ENCODE measurements at regions not wholly inside any gene's neighbourhood (a gene's known extent, or its start where the extent isn't known, plus 50 kb on each side); places are given as distances from the start of the nearest gene placed in this dataset.

DNA sequence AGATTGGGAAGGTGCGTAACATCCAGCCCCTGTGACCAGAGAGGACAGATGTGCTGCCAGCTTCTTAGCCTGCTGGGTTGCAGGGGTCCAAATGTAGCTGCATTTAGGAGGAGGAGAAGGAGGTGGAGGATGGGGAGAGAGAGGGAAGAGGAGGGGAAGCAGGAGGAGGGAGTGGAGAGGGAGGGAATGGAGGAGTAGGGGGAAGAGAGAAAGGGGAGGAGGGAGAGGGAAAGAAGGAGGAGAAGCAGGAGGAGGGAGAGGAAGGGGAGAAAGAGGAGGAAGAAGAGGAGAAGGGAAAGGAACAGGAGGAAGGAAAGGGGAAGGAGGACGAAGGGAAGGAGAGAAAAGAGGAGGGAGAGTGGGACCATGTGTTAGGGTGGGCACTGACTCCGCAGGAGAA, 108.6 kb downstream of the ABCC12 start:
- BruUV-seq (replicated peaks): no TSS peak
- Histone ChIP-seq H3K4me1 (ENCODE audit: control insufficient read depth, insufficient read depth, low read length) (no peaks in the 10 kb centered on the region), H3K9me3 (ENCODE audit: control insufficient read depth, insufficient read depth, low read depth, low read length) (no peaks in the 10 kb centered on the region), H3K27ac (ENCODE audit: low read length) (no peak overlapping the region), H3K36me3 (ENCODE audit: control insufficient read depth, insufficient read depth, low read length) (no peaks in the 10 kb centered on the region), H3K27me3 (ENCODE audit: control insufficient read depth, insufficient read depth, low read length) (no peaks in the 10 kb centered on the region), H3K4me3 (ENCODE audit: low read depth in 2 of 2, low read length in 2 of 2) (no peak overlapping the region)
- ChIA-PET POLR2A (no interaction called here), CTCF (interaction anchor here (0.6 kb wide), 1 partner anchor 1119 kb away, joined by 3 read pairs; no protein-coding TSS in a partner anchor)
- DNase-seq (ENCODE audit: low read depth, low spot score) (no peak), ATAC-seq (no peak)
- intact Hi-C loops (cut with micrococcal nuclease; ENCODE audit: unreplicated experiment): no loop called here
- in situ Hi-C loops (cut with HindIII; ENCODE audit: low pct_unique_long_range_greater_than_20kb, low sequenced_read_pairs): no loop called here
- TF ChIP-seq POLR2AphosphoS5 (IDR thresholded peaks at IDR 0.05; ENCODE audit: low read depth, low read length) (no peak), SIN3A (IDR thresholded peaks at IDR 0.05; ENCODE audit: borderline replicate concordance, insufficient read depth, low read depth, low read length) (no peak), TCF7L2 (IDR thresholded peaks at IDR 0.05; ENCODE audit: low read depth, low read length) (no peak)
- TF ChIP-seq, protein P1, sequence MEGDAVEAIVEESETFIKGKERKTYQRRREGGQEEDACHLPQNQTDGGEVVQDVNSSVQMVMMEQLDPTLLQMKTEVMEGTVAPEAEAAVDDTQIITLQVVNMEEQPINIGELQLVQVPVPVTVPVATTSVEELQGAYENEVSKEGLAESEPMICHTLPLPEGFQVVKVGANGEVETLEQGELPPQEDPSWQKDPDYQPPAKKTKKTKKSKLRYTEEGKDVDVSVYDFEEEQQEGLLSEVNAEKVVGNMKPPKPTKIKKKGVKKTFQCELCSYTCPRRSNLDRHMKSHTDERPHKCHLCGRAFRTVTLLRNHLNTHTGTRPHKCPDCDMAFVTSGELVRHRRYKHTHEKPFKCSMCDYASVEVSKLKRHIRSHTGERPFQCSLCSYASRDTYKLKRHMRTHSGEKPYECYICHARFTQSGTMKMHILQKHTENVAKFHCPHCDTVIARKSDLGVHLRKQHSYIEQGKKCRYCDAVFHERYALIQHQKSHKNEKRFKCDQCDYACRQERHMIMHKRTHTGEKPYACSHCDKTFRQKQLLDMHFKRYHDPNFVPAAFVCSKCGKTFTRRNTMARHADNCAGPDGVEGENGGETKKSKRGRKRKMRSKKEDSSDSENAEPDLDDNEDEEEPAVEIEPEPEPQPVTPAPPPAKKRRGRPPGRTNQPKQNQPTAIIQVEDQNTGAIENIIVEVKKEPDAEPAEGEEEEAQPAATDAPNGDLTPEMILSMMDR (IDR thresholded peaks at IDR 0.05): no peak
- TF ChIP-seq, protein P2, sequence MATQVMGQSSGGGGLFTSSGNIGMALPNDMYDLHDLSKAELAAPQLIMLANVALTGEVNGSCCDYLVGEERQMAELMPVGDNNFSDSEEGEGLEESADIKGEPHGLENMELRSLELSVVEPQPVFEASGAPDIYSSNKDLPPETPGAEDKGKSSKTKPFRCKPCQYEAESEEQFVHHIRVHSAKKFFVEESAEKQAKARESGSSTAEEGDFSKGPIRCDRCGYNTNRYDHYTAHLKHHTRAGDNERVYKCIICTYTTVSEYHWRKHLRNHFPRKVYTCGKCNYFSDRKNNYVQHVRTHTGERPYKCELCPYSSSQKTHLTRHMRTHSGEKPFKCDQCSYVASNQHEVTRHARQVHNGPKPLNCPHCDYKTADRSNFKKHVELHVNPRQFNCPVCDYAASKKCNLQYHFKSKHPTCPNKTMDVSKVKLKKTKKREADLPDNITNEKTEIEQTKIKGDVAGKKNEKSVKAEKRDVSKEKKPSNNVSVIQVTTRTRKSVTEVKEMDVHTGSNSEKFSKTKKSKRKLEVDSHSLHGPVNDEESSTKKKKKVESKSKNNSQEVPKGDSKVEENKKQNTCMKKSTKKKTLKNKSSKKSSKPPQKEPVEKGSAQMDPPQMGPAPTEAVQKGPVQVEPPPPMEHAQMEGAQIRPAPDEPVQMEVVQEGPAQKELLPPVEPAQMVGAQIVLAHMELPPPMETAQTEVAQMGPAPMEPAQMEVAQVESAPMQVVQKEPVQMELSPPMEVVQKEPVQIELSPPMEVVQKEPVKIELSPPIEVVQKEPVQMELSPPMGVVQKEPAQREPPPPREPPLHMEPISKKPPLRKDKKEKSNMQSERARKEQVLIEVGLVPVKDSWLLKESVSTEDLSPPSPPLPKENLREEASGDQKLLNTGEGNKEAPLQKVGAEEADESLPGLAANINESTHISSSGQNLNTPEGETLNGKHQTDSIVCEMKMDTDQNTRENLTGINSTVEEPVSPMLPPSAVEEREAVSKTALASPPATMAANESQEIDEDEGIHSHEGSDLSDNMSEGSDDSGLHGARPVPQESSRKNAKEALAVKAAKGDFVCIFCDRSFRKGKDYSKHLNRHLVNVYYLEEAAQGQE (IDR thresholded peaks at IDR 0.05; ENCODE audit: insufficient read depth in 1 of 2, low read depth in 2 of 2, low read length in 1 of 2): no peak

DNA sequence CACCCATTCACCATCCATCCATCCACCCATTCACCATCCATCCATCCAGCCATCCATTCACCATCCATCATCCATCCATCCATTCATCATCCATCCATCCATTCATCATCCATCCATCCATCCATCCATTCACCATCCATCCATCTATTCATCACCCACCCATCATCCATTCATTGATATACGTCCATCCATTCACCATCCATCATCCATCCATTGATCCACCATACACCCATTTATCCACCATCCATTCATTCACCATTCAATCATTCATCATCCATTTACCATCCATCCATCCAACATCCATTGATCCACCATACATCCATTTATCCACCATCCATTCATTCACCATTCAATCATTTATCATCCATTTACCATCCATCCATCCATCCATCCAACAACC, 111.7 kb downstream of the ABCC12 start:
- Histone ChIP-seq H3K4me3 (ENCODE audit: low read depth in 2 of 2, low read length in 2 of 2) (no peak overlapping the region), H3K27me3 (ENCODE audit: control insufficient read depth, insufficient read depth, low read length) (no peaks in the 10 kb centered on the region), H3K4me1 (ENCODE audit: control insufficient read depth, insufficient read depth, low read length) (no peaks in the 10 kb centered on the region), H3K9me3 (ENCODE audit: control insufficient read depth, insufficient read depth, low read depth, low read length) (no peaks in the 10 kb centered on the region), H3K36me3 (ENCODE audit: control insufficient read depth, insufficient read depth, low read length) (no peaks in the 10 kb centered on the region), H3K27ac (ENCODE audit: low read length) (no peak overlapping the region)
- ChIA-PET CTCF (no interaction called here), POLR2A (no interaction called here)
- intact Hi-C loops (cut with micrococcal nuclease; ENCODE audit: unreplicated experiment): no loop called here
- no peak for ATAC-seq
- BruUV-seq (replicated peaks): no TSS peak
- TF ChIP-seq, protein P1 (IDR thresholded peaks at IDR 0.05): no peak
- TF ChIP-seq POLR2AphosphoS5 (IDR thresholded peaks at IDR 0.05; ENCODE audit: low read depth, low read length) (no peak), SIN3A (IDR thresholded peaks at IDR 0.05; ENCODE audit: borderline replicate concordance, insufficient read depth, low read depth, low read length) (no peak)
- in situ Hi-C loops (cut with HindIII; ENCODE audit: low pct_unique_long_range_greater_than_20kb, low sequenced_read_pairs): no loop called here
- no peak for DNase-seq (ENCODE audit: low read depth, low spot score)
